ENCODE measurements at regions not wholly inside any gene's neighbourhood (a gene's known extent, or its start where the extent isn't known, plus 50 kb on each side); places are given as distances from the start of the nearest gene placed in this dataset.

- TF ChIP-seq CTCF (IDR thresholded peaks at IDR 0.05) (no peak), EZH2 (IDR thresholded peaks at IDR 0.05) (no peak)
These were observed 1131.7 kb downstream of the SLITRK5 start for GRCh38 chr13:88802886-88803285.

Data from neural progenitor cell (in vitro differentiated cells).